Activated CD4-positive, alpha-beta memory T cell treated with anti-CD3 and anti-CD28 coated beads, Interleukin-2, amount 10 ng/mL, durations not matched to agents 7 days and 5 days (primary cell): ENCODE measurements at regions not wholly inside any gene's neighbourhood (a gene's known extent, or its start where the extent isn't known, plus 50 kb on each side); places are given as distances from the start of the nearest gene placed in this dataset.
"Not testable (repeated sequence)": the region's sequence is repeated elsewhere in the genome, so short reads cannot be mapped to it uniquely, and the experiment has no call there.

Experiments used
- CTCF ChIA-PET: fragments of 350-600 bp; sonication (Branson Sonifier 250); formaldehyde crosslinking; loops from one replicate; lab custom pipeline; 2021; ENCODE audit warnings: antibody characterized with exemption, inconsistent platforms; lab: Charles Lee
- POLR2A ChIA-PET: fragments of 350-600 bp; sonication (Branson Sonifier 250); formaldehyde crosslinking; loops from one replicate; lab custom pipeline; 2021; ENCODE audit warnings: antibody characterized with exemption; lab: Charles Lee
- DNase-seq: peaks from one replicate; pipeline ENCODE4 v3.0.0-alpha.2; 2020
- H3K27ac Mint-ChIP-seq: one replicate; pipeline ENCODE4 v1.8.0; 2021; ENCODE audit warnings: mild to moderate bottlenecking, mixed read lengths
- H3K27me3 Mint-ChIP-seq: one replicate; pipeline ENCODE4 v1.8.0; 2021; ENCODE audit warnings: mixed read lengths
- H3K36me3 Mint-ChIP-seq: one replicate; pipeline ENCODE4 v1.8.0; 2021; ENCODE audit warnings: low read depth, mixed read lengths
- H3K4me1 Mint-ChIP-seq: one replicate; pipeline ENCODE4 v1.8.0; 2021; ENCODE audit warnings: mixed read lengths
- H3K4me3 Mint-ChIP-seq: one replicate; pipeline ENCODE4 v1.8.0; 2021; ENCODE audit warnings: mild to moderate bottlenecking, mixed read lengths
- H3K9me3 Mint-ChIP-seq: one replicate; pipeline ENCODE4 v1.8.0; 2021; ENCODE audit warnings: mixed read lengths

DNA sequence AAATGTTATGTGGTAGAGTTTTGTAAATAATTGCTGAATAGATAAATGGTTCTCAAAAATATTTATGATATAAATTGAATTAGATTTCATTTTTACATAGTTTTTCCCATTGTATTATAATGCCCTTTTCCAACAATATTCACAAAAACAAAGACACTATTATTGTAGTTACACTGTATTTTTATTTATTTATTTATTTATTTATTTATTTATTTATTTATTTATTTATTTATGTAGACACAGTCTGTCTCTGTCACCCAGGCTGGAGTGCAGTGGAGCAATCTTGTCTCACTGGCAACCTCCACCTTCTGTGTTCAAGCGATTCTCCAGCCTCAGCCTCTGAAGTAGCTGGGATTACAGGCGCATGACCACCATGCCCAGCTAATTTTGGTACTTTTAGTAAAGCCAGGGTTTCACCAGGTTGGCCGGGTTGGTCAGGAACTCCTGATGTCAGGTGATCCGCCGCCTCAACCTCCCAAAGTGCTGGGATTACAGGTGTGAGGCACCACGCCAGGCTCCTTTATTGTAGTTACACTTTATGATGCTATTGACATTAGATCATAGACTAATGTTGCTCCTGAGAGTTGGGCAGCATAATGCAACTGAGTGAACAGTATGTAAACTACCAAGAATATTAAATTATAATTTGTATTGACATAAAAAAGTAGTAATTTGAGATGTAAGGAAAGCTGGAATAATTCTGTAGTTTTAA is 1430.0 kb upstream of the PRMT6 start:
- H3K36me3 Mint-ChIP-seq, result no peaks in the 10 kb centered on the region
- POLR2A ChIA-PET, result no interaction called here

DNA sequence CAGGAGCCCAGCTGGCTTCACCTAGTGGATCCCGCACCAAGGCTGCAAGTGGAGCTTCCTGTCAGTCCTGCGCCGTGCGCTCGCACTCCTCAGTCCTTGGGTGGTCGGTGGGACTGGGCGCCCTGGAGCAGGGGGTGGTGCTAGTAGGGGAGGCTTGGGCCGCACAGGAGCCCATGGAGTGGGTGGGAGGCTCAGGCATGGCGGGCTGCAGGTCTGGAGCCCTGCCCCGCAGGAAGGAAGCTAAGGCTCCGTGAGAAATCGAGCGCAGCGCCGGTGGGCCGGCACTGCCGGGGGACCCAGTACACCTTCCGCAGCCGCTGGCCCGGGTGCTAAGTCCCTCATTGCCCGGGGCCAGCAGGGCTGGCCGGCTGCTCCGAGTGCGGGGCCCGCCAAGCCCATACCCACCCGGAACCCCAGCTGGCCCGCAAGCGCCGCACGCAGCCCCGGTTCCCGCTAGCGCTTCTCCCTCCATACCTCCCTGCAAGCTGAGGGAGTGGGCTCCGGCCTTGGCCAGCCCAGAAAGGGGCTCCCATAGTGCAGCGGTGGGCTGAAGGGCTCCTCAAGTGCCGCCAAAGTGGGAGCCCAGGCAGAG is 1425.2 kb upstream of the PRMT6 start:
- CTCF ChIA-PET, H3K4me3 Mint-ChIP-seq, H3K36me3 Mint-ChIP-seq, H3K4me1 Mint-ChIP-seq, H3K27ac Mint-ChIP-seq, DNase-seq, POLR2A ChIA-PET, H3K27me3 Mint-ChIP-seq, H3K9me3 Mint-ChIP-seq: not testable (repeated sequence)

More for the DNA sequence above, 1430.0 kb upstream of the PRMT6 start:
- no peak for DNase-seq
- H3K4me1 Mint-ChIP-seq, result no peaks in the 10 kb centered on the region
- H3K4me3 Mint-ChIP-seq, result no peak overlapping the region
- no peak overlapping the region for H3K27ac Mint-ChIP-seq
- CTCF ChIA-PET, result no interaction called here
- peaks cover 6% of the 10 kb centered on the region for H3K9me3 Mint-ChIP-seq
- H3K27me3 Mint-ChIP-seq, result no peaks in the 10 kb centered on the region

DNA sequence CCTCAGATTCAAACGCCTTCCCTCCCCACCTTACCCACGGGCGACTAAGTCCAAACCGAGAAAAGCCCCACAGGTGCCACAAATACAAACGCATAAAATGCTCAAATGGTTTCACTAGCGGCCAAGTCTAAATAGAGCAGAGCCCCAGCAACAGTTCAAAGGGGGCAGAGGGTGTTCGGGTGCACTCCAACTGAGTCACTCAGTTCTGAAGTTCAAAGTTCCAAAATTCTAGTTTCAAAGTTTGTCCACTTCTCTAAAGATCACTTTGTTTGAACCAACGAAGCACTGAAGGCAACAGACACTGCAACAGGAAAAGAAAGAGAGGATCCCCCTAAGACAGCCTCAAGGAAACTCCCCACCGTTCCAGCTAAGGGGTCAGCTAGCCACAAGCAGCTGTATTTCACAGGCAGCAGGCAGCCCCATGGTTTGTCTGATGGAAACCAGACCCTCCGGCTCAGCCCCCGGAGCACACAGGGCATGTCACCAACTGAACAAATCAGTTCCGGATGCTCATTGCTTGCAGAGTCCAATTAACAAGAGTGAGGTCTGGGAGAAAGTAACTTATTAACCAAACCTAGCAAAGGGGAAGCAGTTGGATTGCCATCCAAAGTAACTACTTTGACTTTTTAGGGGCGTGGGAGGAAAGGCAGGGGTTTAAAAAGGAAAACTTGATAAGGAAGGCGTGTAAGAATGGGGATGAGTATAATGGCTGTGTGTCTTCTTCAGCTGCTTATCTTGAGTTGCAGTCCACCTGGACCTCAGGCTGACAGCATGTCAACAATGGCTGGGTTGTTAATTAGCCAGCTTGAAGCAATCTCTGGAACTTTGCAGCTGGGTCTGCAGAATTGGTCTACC is 1423.9 kb upstream of the PRMT6 start:
- no peak overlapping the region for H3K4me3 Mint-ChIP-seq
- H3K9me3 Mint-ChIP-seq, result peaks cover 8% of the 10 kb centered on the region
- no peaks in the 10 kb centered on the region for H3K36me3 Mint-ChIP-seq
- POLR2A ChIA-PET, result no interaction called here
- CTCF ChIA-PET, result no interaction called here
- no peak for DNase-seq
- H3K27me3 Mint-ChIP-seq, result no peaks in the 10 kb centered on the region
- no peaks in the 10 kb centered on the region for H3K4me1 Mint-ChIP-seq
- no peak overlapping the region for H3K27ac Mint-ChIP-seq

DNA sequence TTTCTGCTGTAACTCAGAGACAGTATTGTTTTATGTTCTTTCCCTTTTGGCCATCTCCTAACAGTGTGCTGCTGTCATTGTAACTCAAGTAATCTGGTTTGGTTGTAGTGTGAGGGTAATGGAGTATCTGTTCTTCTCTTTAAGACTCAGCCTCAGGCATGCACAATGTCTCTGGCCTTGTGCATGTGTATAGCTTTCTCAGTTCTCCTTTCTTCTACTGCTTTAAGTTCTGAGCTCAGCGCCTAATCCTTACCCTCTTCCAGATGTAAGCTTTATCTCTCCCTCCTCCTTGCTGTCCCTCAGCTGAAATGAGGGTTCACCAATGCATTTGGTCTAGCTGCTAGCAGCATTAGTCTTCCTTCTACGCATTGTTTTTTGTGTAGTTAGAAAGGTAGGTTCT is 1420.4 kb upstream of the PRMT6 start:
- Mint-ChIP-seq H3K27ac (no peak overlapping the region), H3K9me3 (peaks cover 16% of the 10 kb centered on the region), H3K36me3 (no peaks in the 10 kb centered on the region), H3K27me3 (no peaks in the 10 kb centered on the region), H3K4me1 (no peaks in the 10 kb centered on the region), H3K4me3 (no peak overlapping the region)
- CTCF ChIA-PET, result no interaction called here
- POLR2A ChIA-PET, result no interaction called here
- DNase-seq, result no peak

DNA sequence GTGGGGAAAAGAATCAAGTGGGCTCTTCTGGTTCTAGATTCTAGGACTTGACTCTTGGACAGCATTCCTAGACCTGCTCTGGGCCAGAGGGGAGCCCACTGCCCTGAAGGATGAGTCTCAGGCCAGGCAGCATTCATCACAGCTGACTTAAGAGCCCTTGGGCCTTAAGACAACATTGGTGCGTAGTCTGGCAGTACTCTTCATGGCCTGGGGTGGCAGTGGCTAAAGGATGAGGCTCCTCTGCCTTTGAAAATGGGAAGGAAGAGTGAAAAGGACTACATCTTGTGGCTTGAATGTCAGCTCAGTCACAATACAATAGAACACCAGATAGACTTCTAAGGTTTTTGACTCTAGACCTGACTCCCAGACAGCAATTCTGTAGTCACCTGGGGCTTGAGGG is 1415.1 kb upstream of the PRMT6 start:
- H3K4me3 Mint-ChIP-seq, result no peak overlapping the region
- no peak for DNase-seq
- no peaks in the 10 kb centered on the region for H3K27me3 Mint-ChIP-seq
- peaks cover 16% of the 10 kb centered on the region for H3K9me3 Mint-ChIP-seq
- ChIA-PET CTCF (no interaction called here), POLR2A (no interaction called here)
- H3K36me3 Mint-ChIP-seq, result no peaks in the 10 kb centered on the region
- no peak overlapping the region for H3K27ac Mint-ChIP-seq
- H3K4me1 Mint-ChIP-seq, result no peaks in the 10 kb centered on the region

DNA sequence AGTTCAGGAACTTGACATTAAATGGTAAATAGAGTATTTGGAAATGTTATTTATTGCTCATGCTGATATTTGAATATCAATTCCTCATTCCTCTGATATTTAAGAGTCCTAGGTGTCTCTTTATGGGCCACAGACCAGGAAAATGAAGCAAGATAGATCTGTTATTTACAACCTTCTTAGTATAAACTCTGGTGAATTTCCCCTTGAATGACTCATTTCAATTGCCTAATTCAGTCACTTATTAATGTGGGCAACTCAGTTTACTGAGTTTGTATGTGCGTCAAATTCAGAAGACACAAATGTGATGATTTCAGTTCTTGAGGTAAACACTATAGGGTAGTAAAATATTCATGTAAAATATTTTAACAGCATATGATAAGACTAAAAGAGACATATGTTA is 1404.4 kb upstream of the PRMT6 start:
- Mint-ChIP-seq H3K9me3 (peaks cover 2% of the 10 kb centered on the region), H3K4me3 (no peak overlapping the region), H3K4me1 (no peaks in the 10 kb centered on the region), H3K27ac (no peak overlapping the region), H3K27me3 (no peaks in the 10 kb centered on the region), H3K36me3 (no peaks in the 10 kb centered on the region)
- no peak for DNase-seq
- ChIA-PET POLR2A (no interaction called here), CTCF (no interaction called here)

DNA sequence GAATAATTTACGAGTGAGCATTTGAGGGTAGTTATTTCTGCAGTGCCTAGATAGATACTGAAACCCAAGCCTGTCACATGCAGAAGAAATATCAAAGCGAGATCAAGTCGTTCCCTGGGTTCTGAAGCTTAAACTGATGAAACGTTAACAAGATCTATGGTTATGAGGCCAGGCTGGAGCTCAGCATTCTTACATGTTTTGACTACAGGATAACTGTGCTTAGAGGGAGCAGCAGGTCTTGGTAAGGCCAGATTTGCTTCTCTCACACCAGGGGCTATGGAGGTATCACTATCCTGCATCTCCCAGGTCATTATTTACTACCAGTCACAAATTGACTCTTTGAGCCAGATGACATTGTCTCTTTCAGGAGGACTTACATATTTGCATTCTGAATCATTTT is 1401.4 kb upstream of the PRMT6 start:
- Mint-ChIP-seq H3K4me3 (no peak overlapping the region), H3K4me1 (no peaks in the 10 kb centered on the region), H3K27ac (no peak overlapping the region), H3K9me3 (peaks cover 7% of the 10 kb centered on the region), H3K36me3 (no peaks in the 10 kb centered on the region), H3K27me3 (no peaks in the 10 kb centered on the region)
- ChIA-PET POLR2A (no interaction called here), CTCF (no interaction called here)
- no peak for DNase-seq

DNA sequence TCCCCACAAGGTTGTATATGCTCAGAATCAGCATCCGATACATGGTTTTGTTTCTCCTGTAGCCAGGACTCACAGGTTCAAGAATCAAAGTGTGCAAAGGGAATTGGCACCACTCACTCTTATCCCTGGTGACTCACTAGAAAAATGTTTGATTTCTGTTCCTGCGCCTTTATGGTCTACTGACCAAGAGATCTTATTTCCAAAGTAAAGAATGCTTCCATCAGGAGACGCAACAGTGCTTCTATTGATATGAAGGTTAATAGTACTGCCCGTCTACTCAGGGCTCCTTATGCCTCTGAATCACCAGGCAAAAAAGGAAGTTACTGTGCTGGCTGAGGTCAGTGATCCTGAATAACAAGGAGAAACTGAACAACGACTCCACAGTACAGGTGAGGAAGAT is 1392.0 kb upstream of the PRMT6 start:
- CTCF ChIA-PET, result no interaction called here
- no peak for DNase-seq
- no peaks in the 10 kb centered on the region for H3K4me1 Mint-ChIP-seq
- H3K27me3 Mint-ChIP-seq, result no peaks in the 10 kb centered on the region
- POLR2A ChIA-PET, result no interaction called here
- no peaks in the 10 kb centered on the region for H3K36me3 Mint-ChIP-seq
- peaks cover 7% of the 10 kb centered on the region for H3K9me3 Mint-ChIP-seq
- no peak overlapping the region for H3K4me3 Mint-ChIP-seq
- H3K27ac Mint-ChIP-seq, result no peak overlapping the region

DNA sequence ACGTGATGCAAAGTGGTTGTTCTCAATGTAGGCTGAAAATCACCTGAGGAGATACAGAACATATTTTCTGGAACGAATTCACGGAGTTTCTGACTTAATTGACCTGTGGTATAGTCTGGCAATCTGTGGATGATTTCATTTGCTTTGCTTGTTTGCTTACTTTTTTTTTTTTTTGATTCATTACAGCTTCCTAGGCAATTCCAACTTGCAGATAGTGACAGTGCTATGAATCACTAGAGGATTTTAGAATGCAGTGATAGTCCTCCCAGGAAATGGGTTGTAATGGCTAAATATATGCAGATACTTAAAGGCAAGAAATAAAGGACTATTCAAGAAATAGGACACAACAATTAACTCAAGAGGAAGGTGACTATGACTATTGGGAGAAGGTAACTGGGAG is 1378.1 kb upstream of the PRMT6 start:
- DNase-seq, result no peak
- CTCF ChIA-PET, result no interaction called here
- POLR2A ChIA-PET, result no interaction called here
- Mint-ChIP-seq H3K36me3 (no peaks in the 10 kb centered on the region), H3K9me3 (peaks cover 5% of the 10 kb centered on the region), H3K4me1 (no peaks in the 10 kb centered on the region), H3K4me3 (no peak overlapping the region), H3K27me3 (no peaks in the 10 kb centered on the region), H3K27ac (no peak overlapping the region)

DNA sequence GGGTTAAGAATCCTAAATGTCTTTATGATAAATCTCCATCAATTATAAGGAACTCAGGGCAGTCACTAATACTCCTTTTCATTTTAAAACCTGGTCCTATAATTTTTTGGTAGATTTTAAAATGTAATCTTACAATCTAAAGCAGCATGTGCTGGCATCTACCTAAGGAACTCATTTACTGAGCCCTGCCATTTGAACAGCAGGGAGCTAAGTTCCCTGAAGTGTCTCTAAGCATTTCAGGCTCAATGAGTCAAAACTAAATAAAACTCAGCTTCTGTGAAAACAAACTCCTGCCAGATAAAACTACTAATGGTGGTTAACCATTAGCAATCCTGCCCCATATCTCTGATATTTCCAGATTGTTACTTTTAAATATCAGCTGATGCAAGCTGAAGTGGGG is 1371.8 kb upstream of the PRMT6 start:
- Mint-ChIP-seq H3K36me3 (no peaks in the 10 kb centered on the region), H3K27ac (no peak overlapping the region), H3K4me1 (no peaks in the 10 kb centered on the region), H3K27me3 (no peaks in the 10 kb centered on the region), H3K4me3 (no peak overlapping the region), H3K9me3 (peaks cover 12% of the 10 kb centered on the region)
- no peak for DNase-seq
- POLR2A ChIA-PET, result no interaction called here
- CTCF ChIA-PET, result no interaction called here

DNA sequence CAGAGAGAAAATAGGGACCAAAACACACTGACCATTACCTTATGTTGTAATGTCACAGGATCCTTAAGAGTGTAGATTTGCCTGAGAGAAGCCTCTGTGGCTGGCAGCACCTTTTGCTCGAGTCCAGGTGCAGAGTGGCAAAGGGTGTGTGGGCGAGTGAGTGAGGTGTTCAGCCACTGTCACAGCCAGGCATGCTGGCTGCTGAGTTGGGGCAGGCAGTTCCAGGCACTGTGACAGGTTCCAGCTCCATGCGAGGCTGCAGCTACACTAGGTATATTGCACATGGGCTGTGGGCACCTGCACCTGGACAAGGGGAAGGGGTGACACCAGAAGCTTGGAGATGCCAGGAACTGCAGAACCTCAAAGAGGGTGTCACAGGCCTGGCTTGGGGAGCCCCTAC is 1370.4 kb upstream of the PRMT6 start:
- no peak for DNase-seq
- no peak overlapping the region for H3K4me3 Mint-ChIP-seq
- H3K36me3 Mint-ChIP-seq, result no peaks in the 10 kb centered on the region
- ChIA-PET POLR2A (no interaction called here), CTCF (no interaction called here)
- peaks cover 12% of the 10 kb centered on the region for H3K9me3 Mint-ChIP-seq
- no peak overlapping the region for H3K27ac Mint-ChIP-seq
- no peaks in the 10 kb centered on the region for H3K4me1 Mint-ChIP-seq
- H3K27me3 Mint-ChIP-seq, result no peaks in the 10 kb centered on the region

DNA sequence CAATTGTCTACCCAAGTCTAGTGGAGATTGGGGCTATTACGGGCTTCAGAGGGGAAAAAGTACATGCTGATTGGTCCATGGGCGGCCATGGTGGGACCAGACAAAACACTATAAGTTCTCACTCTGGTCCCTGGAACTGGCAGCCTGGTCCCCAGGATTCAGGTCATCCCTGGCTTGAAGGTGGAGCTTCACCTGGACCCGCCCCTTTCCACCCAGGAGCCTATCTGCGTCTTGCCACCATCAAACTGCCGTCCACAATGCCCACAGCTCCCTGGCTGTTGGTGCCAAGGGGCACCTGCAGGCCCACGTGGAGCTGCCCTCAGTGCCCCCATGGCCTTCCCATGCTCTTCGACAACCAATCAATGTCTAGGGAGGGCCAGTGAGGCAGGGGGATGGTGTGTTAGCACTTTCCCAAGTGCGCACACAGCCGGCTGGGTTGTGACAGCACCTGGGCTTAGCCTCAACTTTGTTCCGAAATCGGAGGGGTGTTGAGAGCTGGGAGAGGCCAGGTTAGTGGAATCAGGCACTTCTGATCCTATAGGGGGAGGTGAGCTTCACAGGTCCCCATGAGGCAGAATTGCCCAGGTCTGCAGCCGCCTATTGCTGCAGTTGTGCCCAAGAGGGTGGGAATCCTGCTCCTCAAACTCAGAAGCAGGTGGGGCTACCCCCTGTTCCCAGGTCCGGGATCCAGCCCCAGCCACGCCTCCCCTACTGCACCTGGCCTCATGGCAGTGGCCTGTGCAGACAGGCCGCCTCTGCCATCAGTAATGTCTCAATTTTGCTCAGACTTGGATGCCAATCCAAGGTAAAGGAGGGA is 1369.4 kb upstream of the PRMT6 start:
- no peak overlapping the region for H3K4me3 Mint-ChIP-seq
- H3K27me3 Mint-ChIP-seq, result no peaks in the 10 kb centered on the region
- POLR2A ChIA-PET, result no interaction called here
- H3K36me3 Mint-ChIP-seq, result no peaks in the 10 kb centered on the region
- no peak for DNase-seq
- H3K9me3 Mint-ChIP-seq, result peaks cover 12% of the 10 kb centered on the region
- CTCF ChIA-PET, result no interaction called here
- H3K27ac Mint-ChIP-seq, result no peak overlapping the region
- H3K4me1 Mint-ChIP-seq, result no peaks in the 10 kb centered on the region

DNA sequence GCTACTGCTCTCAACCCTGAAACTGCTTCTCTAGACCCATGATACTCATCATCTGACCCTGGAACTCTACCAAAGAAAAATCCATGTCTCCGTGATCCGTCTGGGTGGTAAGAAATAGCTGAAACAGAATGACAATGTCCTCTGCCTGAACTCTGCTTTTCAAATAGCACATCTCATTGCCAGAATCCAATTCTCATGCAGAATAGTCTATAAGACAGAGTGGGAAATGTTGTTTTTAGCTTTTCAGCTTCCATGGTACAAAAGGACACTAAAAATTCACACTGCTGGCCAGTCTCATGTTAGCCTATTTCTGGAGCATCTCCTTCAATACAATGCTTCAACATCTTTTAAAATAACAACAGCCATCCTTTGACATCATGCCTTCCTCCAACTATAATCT is 1355.8 kb upstream of the PRMT6 start:
- DNase-seq, result no peak
- POLR2A ChIA-PET, result no interaction called here
- Mint-ChIP-seq H3K4me1 (no peaks in the 10 kb centered on the region), H3K9me3 (peaks cover 13% of the 10 kb centered on the region), H3K27me3 (no peaks in the 10 kb centered on the region), H3K36me3 (no peaks in the 10 kb centered on the region), H3K27ac (no peak overlapping the region), H3K4me3 (no peak overlapping the region)
- CTCF ChIA-PET, result no interaction called here
